HG03520 (cell line): ENCODE measurements at regions not wholly inside any gene's neighbourhood (a gene's known extent, or its start where the extent isn't known, plus 50 kb on each side); places are given as distances from the start of the nearest gene placed in this dataset.

Source experiments
- ATAC-seq: cut with Tn5 transposase; IDR thresholded peaks from one replicate; pipeline ENCODE4 v1.9.1; 2021; ENCODE audit warnings: mild to moderate bottlenecking, moderate library complexity; ENCODE audit not compliant: unreplicated experiment

GRCh38 chr6:114471450-114471849 lies 128.6 kb upstream of the HS3ST5 start:
- no peak for ATAC-seq

GRCh38 chr6:114467931-114468330 lies 125.1 kb upstream of the HS3ST5 start:
- no peak for ATAC-seq

DNA sequence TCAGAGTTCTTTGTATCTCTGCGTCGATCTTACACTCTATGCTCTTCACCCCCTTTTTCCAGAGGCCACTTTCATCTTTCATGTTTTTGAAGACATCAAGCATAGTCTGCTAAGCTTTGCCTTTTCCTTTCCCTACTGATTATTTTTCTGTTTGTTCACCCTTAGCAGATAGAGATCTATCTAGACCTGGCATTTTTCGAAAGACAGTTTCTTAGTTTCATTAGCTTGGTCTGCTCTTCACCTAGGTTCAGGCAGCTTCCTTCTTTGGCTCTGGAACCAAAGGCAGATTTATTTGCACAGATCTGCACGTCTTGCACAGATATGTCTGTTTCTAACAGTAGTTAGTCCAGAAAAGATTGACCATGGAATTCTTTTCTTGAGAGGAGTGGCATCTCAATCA lies 122.7 kb upstream of the HS3ST5 start:
- no peak for ATAC-seq

DNA sequence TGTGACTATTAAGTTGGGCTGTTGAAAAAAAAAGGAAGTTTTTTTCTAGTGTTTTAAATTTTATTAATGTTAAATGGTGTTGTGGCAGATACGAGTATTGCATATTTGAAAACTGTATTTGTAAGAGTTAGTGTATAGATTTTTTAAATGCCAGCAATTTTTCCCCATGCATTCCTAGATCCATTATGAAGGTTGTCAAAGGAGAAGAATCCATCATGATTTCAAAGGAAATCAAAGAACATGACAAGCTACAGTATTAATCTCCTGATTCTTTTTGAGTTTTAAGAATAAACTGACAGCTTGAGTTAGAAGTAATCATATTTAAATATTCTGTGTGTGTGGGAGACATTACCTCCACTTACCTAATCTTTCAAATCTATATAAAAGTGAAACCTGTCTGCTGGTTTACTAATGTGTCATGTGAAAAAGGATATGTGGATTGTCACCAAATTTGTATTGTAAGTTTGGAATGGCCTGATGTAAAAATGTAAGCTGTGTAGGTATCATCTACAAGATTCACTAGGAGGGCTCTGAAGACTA lies 111.0 kb upstream of the HS3ST5 start:
- ATAC-seq: no peak

- no peak for ATAC-seq
These were observed 110.1 kb upstream of the HS3ST5 start for GRCh38 chr6:114452785-114453401.

DNA sequence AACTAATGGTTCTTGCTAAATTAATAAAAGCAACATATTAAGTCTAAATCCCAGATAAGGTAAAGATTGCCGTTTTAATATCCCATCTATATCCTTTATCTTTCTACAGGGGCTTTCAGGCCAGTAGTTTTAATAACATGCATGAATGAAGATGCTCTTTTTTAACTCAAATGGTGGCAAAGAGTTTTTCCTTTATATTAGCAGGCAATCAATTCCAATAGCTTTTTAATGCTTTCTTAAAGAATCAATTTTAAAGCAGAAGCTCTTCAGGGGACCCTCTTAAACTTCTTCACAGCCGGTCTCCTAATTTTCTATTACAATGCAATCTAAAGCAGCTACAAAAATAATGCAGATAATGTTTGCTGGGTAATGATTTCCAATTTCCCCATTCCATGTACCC lies 107.8 kb upstream of the HS3ST5 start:
- ATAC-seq: no peak

DNA sequence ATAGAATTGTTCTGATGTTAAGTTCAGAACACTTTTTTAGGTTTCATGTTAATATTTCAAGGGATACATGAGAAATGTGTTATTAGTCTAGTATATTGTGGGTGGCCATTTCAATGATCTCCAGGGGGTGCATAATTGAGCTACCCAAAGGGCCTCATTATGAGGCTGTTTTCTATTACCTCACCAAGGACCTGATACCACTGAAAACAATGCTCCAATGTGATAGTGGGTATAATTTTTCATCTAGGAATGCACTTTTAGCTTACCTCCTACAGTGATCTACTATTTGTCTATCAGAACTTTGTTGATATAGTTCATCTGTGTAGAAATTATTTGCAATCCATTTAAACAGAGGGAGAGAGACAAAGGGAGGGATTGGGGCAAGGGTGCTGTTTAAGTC lies 106.8 kb upstream of the HS3ST5 start:
- ATAC-seq: no peak

DNA sequence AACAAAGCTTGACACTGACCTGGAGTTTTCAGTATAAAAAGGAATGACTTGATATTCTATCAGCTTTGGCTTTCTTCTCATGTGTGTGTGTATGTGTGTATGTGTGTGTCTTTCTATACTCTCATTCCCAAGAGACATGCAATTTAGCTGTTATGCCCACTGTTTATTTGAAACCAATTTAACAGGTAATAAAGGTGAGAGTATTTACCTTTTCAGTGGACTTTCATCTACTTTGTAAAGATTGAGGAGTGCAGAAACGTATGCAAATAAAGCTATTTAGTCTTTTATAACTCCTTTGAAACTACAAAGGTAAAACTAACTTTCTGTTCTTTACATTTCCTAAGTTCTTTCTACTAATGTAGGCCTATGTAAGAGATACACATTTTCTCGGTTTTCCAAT lies 103.5 kb upstream of the HS3ST5 start:
- ATAC-seq: no peak

- ATAC-seq: no peak
These were observed 103.0 kb upstream of the HS3ST5 start for GRCh38 chr6:114445846-114446245.

- ATAC-seq: no peak
These were observed 96.6 kb upstream of the HS3ST5 start for GRCh38 chr6:114439411-114439810.

- no peak for ATAC-seq
These were observed 94.4 kb upstream of the HS3ST5 start for GRCh38 chr6:114437235-114437634.

DNA sequence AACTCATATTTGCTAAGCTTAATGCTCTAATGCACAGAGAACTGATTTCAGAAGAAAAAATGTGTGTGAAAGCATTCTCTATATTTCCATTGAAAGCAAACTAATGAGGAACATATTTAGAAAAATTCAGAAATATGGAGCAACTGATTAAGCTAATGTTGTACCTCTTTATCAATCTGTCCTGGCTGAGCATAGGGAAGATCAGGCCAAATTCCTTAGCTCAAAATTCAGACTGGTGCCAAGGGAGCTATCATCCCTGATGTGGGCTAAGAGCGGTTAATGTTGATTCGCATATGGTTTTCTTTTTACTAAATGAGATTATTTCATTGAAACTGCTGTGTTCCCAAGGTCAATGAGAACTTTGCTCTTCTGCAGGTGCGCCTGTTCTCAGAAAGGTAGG lies 93.9 kb upstream of the HS3ST5 start:
- no peak for ATAC-seq

DNA sequence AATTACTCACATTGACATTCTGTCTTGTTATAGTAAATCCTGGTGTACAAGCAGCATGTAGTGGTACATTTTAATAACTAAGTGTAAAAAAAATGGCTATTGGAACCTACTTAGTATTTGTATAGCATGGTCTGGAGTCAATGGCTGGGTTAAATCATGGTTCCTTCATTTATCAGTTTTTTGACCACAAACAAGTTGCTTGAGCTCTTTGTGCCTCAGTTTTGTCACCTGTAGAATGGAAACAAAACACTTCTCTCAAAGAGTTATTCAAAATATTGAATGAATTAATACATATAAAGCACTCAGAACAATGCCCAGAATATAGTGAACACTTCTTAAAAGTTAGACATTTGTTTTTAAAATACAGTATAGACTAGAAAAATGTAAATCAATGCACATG lies 93.2 kb upstream of the HS3ST5 start:
- no peak for ATAC-seq

DNA sequence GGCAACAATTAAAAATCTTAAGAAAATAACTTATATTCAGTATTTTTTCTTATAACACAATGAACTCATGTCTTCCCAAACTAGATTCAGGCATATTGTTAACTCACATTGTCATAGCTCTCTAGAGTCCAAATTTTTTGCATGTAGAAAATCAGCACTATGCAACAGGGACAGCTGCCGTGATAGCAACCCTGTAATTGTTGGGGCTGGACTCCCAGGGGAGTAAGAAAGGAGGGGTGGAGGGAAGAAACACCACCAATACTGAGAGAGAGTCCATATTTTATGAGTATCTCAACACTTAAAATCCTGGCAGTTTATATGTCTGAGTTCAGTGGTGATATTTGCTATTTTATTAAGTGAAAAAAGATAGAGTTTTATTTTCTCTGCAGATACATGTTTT lies 89.6 kb upstream of the HS3ST5 start:
- ATAC-seq: no peak

GRCh38 chr6:114431641-114432040 lies 88.8 kb upstream of the HS3ST5 start:
- ATAC-seq: no peak

DNA sequence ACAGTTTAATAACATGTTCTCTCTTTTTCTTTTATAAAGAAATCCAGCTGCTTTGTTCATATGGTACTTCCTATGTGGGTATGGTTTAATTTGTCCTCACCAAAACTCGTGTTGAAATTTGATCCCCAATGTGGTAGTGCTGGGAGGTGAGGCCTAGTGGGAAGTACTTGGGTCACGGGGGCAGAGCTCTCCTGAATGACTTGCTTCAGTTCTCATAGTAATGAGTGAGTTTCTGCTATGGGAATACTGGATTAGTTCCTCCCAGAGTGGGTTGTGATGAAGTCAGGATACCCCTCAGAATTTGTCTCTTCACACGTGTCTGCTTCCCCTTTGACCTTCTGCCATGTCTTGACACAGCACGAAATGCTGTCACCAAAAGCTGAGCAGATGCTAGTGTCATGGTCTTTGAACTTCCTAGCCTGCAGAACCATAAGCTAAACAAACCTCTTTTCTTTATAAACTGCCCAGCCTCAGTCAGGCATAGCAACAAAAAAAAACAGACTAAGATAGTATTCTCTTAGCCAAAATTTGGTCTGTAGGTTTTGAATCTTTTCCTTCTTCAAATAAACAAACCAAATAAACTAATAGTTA lies 87.8 kb upstream of the HS3ST5 start:
- no peak for ATAC-seq

DNA sequence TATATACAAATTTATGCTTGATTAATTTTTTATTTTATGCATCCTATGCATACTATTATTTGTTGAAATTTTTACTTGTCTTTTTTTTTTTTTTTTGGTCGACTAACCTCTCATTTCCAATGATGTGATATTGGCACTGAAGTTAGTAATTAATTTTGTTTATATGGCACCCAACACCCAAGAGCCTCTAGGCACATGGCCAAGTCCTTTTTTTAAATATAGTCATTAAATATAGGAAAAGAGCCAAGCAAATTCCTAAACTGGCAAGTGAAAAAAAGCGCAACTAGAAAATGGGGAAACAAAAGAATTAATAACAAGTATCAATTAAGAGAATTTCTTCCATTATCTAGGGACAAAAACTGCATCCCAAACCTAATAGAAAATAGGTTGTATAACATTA lies 85.5 kb upstream of the HS3ST5 start:
- no peak for ATAC-seq

DNA sequence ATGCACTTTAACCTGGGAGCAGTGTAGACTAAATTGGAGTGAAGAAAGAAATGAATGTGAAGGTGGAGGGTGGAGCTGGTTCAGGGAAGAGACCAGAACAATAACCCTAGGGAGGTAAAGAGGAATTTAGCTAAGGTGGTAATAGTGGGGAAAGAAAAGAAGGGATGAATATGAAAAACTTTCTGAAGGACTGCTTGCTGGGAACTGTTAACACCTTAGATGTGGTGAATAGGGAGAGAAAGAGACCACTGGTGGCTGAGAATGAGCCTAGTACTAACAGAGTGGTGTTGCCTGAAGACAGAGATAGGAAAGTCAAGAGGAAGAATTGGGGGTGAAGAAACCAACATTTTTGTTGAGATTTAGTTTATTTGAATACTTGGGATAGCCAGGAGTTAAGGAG lies 78.4 kb upstream of the HS3ST5 start:
- ATAC-seq: no peak

DNA sequence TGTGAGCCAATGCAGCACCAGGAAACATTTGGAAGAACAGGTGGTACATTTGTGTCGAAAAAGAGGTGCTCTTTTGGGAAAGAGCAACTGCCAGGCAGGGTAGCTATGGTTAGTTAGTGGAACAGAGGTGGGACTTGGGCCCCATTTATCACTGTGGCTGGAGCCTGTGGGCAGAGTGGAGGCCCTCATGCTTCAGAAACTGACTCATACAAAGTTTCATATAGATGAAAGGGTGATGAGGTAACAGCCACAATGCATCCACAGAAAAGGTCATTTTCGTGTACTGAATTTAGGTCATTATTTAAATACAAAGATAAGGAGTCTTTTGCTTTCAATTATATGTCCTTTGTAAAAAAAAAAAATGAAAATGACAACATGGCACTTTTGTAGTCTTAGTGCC lies 76.4 kb upstream of the HS3ST5 start:
- ATAC-seq: peak; percentile 100

- no peak for ATAC-seq
These were observed 75.6 kb upstream of the HS3ST5 start for GRCh38 chr6:114418304-114418972.

DNA sequence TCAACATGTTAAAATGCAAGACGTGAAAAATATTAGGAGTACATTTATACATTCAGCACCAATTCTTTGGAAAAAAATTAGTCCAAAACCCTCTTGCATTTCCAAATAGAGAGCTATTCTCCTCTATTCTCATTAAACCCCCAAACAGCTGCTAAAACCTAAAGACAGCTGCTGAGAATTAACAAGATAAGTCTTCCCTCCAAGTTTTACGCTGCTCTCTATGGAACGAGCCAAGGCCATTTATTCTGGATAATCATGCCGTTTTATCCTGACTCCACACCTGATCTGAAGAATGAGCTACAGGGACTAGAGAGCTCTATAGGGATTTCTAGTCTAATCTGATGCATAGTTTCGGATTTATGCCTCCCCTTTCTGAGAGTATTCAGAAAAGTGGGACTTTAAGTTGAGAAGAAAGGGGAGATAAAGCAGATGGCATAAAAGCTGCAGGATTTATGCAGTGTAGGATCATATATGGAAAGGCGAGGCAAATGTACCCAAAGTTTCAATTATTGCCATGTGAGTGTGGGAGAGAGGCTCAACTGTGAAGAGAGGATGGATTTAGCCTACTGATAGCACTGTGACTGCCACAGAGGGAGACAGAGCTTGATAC lies 64.7 kb upstream of the HS3ST5 start:
- no peak for ATAC-seq
